ENCODE measurements at regions not wholly inside any gene's neighbourhood (a gene's known extent, or its start where the extent isn't known, plus 50 kb on each side); places are given as distances from the start of the nearest gene placed in this dataset.

- Histone ChIP-seq H4K5ac (ENCODE audit: low read length) (no peak overlapping the region), H3K4me1 (ENCODE audit: control insufficient read depth, low read depth, low read length) (no peaks in the 10 kb centered on the region), H3K23ac (ENCODE audit: low read length) (no peak overlapping the region), H2BK15ac (replicated peaks; ENCODE audit: low read depth) (no peak overlapping the region), H3K18ac (ENCODE audit: low read length) (no peak overlapping the region), H3K27ac (ENCODE audit: low read depth, low read length) (no peak overlapping the region), H3K4me2 (ENCODE audit: low read length) (no peak overlapping the region), H3K36me3 (ENCODE audit: control insufficient read depth, insufficient read depth, low read length) (no peaks in the 10 kb centered on the region), H2BK5ac (ENCODE audit: low read length) (no peak overlapping the region), H3K56ac (ENCODE audit: low read length) (no peak overlapping the region), H3K79me2 (ENCODE audit: control insufficient read depth, insufficient read depth, low read length) (no peaks in the 10 kb centered on the region), H3K79me1 (ENCODE audit: low read length) (no peaks in the 10 kb centered on the region), H2AK5ac (ENCODE audit: low read length) (no peak overlapping the region), H3K27me3 (ENCODE audit: insufficient read depth, low read length, poor library complexity) (no peaks in the 10 kb centered on the region), H4K8ac (ENCODE audit: low read depth, low read length) (no peak overlapping the region), H3K4me3 (ENCODE audit: low read length) (no peak overlapping the region), H3K4ac (ENCODE audit: low read depth, low read length) (no peak overlapping the region), H3K9ac (ENCODE audit: low read length) (no peak overlapping the region), H2BK120ac (ENCODE audit: low read depth, low read length) (no peak overlapping the region)
- DNase-seq, result peak; percentile 29
- WGBS (ENCODE audit: extremely low coverage, insufficient coverage, low lambda C conversion rate), result no CpG with 5 or more reads among the region's 5 CpGs
Observed at GRCh38 chr22:27173530-27173929, 516.1 kb downstream of the MIAT start.

GRCh38 chr22:27175021-27175838 is 517.8 kb downstream of the MIAT start:
- H3K27me3 ChIP-seq (ENCODE audit: insufficient read depth, low read length, poor library complexity), result no peaks in the 10 kb centered on the region

DNA sequence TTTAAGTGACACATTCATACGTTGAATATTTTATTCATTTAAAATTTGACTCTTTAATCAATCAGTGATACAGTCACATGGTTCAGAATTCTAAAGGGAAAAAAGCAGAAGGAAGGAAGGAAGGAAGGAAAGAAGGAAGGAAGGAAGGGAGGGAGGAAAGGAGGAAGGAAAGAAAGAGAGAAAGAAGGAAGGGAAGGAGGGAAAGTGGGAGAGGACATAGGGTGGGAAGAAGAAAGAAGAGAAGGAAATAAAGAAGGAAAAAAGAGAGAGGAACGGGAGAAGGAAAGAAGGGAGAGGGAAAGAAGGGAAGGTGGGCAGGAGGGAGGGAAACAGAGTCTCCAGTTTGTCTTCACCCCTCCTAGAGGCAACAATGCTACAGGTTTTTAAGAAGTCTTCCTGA is 518.6 kb downstream of the MIAT start:
- Histone ChIP-seq H3K79me1 (ENCODE audit: low read length) (no peaks in the 10 kb centered on the region), H2BK15ac (replicated peaks; ENCODE audit: low read depth) (no peak overlapping the region), H3K4ac (ENCODE audit: low read depth, low read length) (no peak overlapping the region), H3K9ac (ENCODE audit: low read length) (no peak overlapping the region), H3K4me2 (ENCODE audit: low read length) (no peak overlapping the region), H3K27me3 (ENCODE audit: insufficient read depth, low read length, poor library complexity) (no peaks in the 10 kb centered on the region), H4K5ac (ENCODE audit: low read length) (no peak overlapping the region), H3K36me3 (ENCODE audit: control insufficient read depth, insufficient read depth, low read length) (no peaks in the 10 kb centered on the region), H2AK5ac (ENCODE audit: low read length) (no peak overlapping the region), H3K4me3 (ENCODE audit: low read length) (no peak overlapping the region), H3K79me2 (ENCODE audit: control insufficient read depth, insufficient read depth, low read length) (no peaks in the 10 kb centered on the region), H2BK120ac (ENCODE audit: low read depth, low read length) (no peak overlapping the region), H3K4me1 (ENCODE audit: control insufficient read depth, low read depth, low read length) (no peaks in the 10 kb centered on the region), H2BK5ac (ENCODE audit: low read length) (no peak overlapping the region), H3K27ac (ENCODE audit: low read depth, low read length) (no peak overlapping the region), H3K56ac (ENCODE audit: low read length) (no peak overlapping the region), H3K18ac (ENCODE audit: low read length) (no peak overlapping the region), H4K8ac (ENCODE audit: low read depth, low read length) (no peak overlapping the region), H3K23ac (ENCODE audit: low read length) (no peak overlapping the region)
- WGBS (ENCODE audit: extremely low coverage, insufficient coverage, low lambda C conversion rate), result 100% methylated on average over 1 of the region's 2 CpGs
- DNase-seq, result no peak

More at GRCh38 chr22:27175021-27175838, 517.8 kb downstream of the MIAT start:
- WGBS (ENCODE audit: extremely low coverage, insufficient coverage, low lambda C conversion rate), result no CpG with 5 or more reads among the region's 17 CpGs
- no peak overlapping the region for H4K5ac ChIP-seq (ENCODE audit: low read length)
- H3K27ac ChIP-seq (ENCODE audit: low read depth, low read length), result no peak overlapping the region
- no peak overlapping the region for H3K56ac ChIP-seq (ENCODE audit: low read length)
- H2BK5ac ChIP-seq (ENCODE audit: low read length), result no peak overlapping the region
- no peak for DNase-seq
- no peaks in the 10 kb centered on the region for H3K4me1 ChIP-seq (ENCODE audit: control insufficient read depth, low read depth, low read length)
- H2AK5ac ChIP-seq (ENCODE audit: low read length), result no peak overlapping the region
- H3K4ac ChIP-seq (ENCODE audit: low read depth, low read length), result no peak overlapping the region
- H3K23ac ChIP-seq (ENCODE audit: low read length), result no peak overlapping the region
- H3K79me2 ChIP-seq (ENCODE audit: control insufficient read depth, insufficient read depth, low read length), result no peaks in the 10 kb centered on the region
- no peak overlapping the region for H3K9ac ChIP-seq (ENCODE audit: low read length)
- H3K18ac ChIP-seq (ENCODE audit: low read length), result no peak overlapping the region
- no peak overlapping the region for H4K8ac ChIP-seq (ENCODE audit: low read depth, low read length)
- H2BK15ac ChIP-seq (replicated peaks; ENCODE audit: low read depth), result no peak overlapping the region
- H3K4me3 ChIP-seq (ENCODE audit: low read length), result no peak overlapping the region
- H3K79me1 ChIP-seq (ENCODE audit: low read length), result no peaks in the 10 kb centered on the region
- H3K36me3 ChIP-seq (ENCODE audit: control insufficient read depth, insufficient read depth, low read length), result no peaks in the 10 kb centered on the region
- H3K4me2 ChIP-seq (ENCODE audit: low read length), result no peak overlapping the region
- H2BK120ac ChIP-seq (ENCODE audit: low read depth, low read length), result no peak overlapping the region

- WGBS (ENCODE audit: extremely low coverage, insufficient coverage, low lambda C conversion rate), result no CpG with 5 or more reads among the region's 3 CpGs
- no peaks in the 10 kb centered on the region for H3K4me1 ChIP-seq (ENCODE audit: control insufficient read depth, low read depth, low read length)
- no peak overlapping the region for H3K4me2 ChIP-seq (ENCODE audit: low read length)
- H3K9ac ChIP-seq (ENCODE audit: low read length), result no peak overlapping the region
- H3K4ac ChIP-seq (ENCODE audit: low read depth, low read length), result no peak overlapping the region
- no peak overlapping the region for H3K27ac ChIP-seq (ENCODE audit: low read depth, low read length)
- no peaks in the 10 kb centered on the region for H3K27me3 ChIP-seq (ENCODE audit: insufficient read depth, low read length, poor library complexity)
- H4K5ac ChIP-seq (ENCODE audit: low read length), result no peak overlapping the region
- no peak overlapping the region for H2BK5ac ChIP-seq (ENCODE audit: low read length)
- H3K23ac ChIP-seq (ENCODE audit: low read length), result no peak overlapping the region
- H3K36me3 ChIP-seq (ENCODE audit: control insufficient read depth, insufficient read depth, low read length), result no peaks in the 10 kb centered on the region
- H3K56ac ChIP-seq (ENCODE audit: low read length), result no peak overlapping the region
- H3K79me2 ChIP-seq (ENCODE audit: control insufficient read depth, insufficient read depth, low read length), result no peaks in the 10 kb centered on the region
- no peak overlapping the region for H3K18ac ChIP-seq (ENCODE audit: low read length)
- no peak overlapping the region for H4K8ac ChIP-seq (ENCODE audit: low read depth, low read length)
- H3K79me1 ChIP-seq (ENCODE audit: low read length), result no peaks in the 10 kb centered on the region
- no peak for DNase-seq
- H2BK15ac ChIP-seq (replicated peaks; ENCODE audit: low read depth), result no peak overlapping the region
- H2BK120ac ChIP-seq (ENCODE audit: low read depth, low read length), result no peak overlapping the region
- no peak overlapping the region for H3K4me3 ChIP-seq (ENCODE audit: low read length)
- H2AK5ac ChIP-seq (ENCODE audit: low read length), result no peak overlapping the region
Observed at GRCh38 chr22:27179161-27179560, 521.8 kb downstream of the MIAT start.

- Histone ChIP-seq H3K27me3 (ENCODE audit: insufficient read depth, low read length, poor library complexity) (no peaks in the 10 kb centered on the region), H3K4me3 (ENCODE audit: low read length) (no peak overlapping the region), H2BK5ac (ENCODE audit: low read length) (no peak overlapping the region), H3K18ac (ENCODE audit: low read length) (no peak overlapping the region), H2BK15ac (replicated peaks; ENCODE audit: low read depth) (no peak overlapping the region), H2BK120ac (ENCODE audit: low read depth, low read length) (no peak overlapping the region), H3K79me2 (ENCODE audit: control insufficient read depth, insufficient read depth, low read length) (no peaks in the 10 kb centered on the region), H3K36me3 (ENCODE audit: control insufficient read depth, insufficient read depth, low read length) (no peaks in the 10 kb centered on the region), H3K4ac (ENCODE audit: low read depth, low read length) (no peak overlapping the region), H3K56ac (ENCODE audit: low read length) (no peak overlapping the region), H3K4me2 (ENCODE audit: low read length) (no peak overlapping the region), H4K8ac (ENCODE audit: low read depth, low read length) (no peak overlapping the region), H3K23ac (ENCODE audit: low read length) (no peak overlapping the region), H3K9ac (ENCODE audit: low read length) (no peak overlapping the region), H3K79me1 (ENCODE audit: low read length) (no peaks in the 10 kb centered on the region), H3K27ac (ENCODE audit: low read depth, low read length) (no peak overlapping the region), H4K5ac (ENCODE audit: low read length) (no peak overlapping the region), H2AK5ac (ENCODE audit: low read length) (no peak overlapping the region), H3K4me1 (ENCODE audit: control insufficient read depth, low read depth, low read length) (no peaks in the 10 kb centered on the region)
- no peak for DNase-seq
- WGBS (ENCODE audit: extremely low coverage, insufficient coverage, low lambda C conversion rate), result no CpG with 5 or more reads among the region's 4 CpGs
Observed at GRCh38 chr22:27181537-27181936, 524.1 kb downstream of the MIAT start.

- no peak overlapping the region for H2BK120ac ChIP-seq (ENCODE audit: low read depth, low read length)
- H3K9ac ChIP-seq (ENCODE audit: low read length), result no peak overlapping the region
- no peak overlapping the region for H3K4me3 ChIP-seq (ENCODE audit: low read length)
- H3K18ac ChIP-seq (ENCODE audit: low read length), result no peak overlapping the region
- H3K27me3 ChIP-seq (ENCODE audit: insufficient read depth, low read length, poor library complexity), result no peaks in the 10 kb centered on the region
- H3K27ac ChIP-seq (ENCODE audit: low read depth, low read length), result no peak overlapping the region
- no peaks in the 10 kb centered on the region for H3K79me2 ChIP-seq (ENCODE audit: control insufficient read depth, insufficient read depth, low read length)
- no peaks in the 10 kb centered on the region for H3K79me1 ChIP-seq (ENCODE audit: low read length)
- H3K4me2 ChIP-seq (ENCODE audit: low read length), result no peak overlapping the region
- no CpG with 5 or more reads among the region's 6 CpGs for WGBS (ENCODE audit: extremely low coverage, insufficient coverage, low lambda C conversion rate)
- no peak overlapping the region for H2BK15ac ChIP-seq (replicated peaks; ENCODE audit: low read depth)
- H3K56ac ChIP-seq (ENCODE audit: low read length), result no peak overlapping the region
- no peaks in the 10 kb centered on the region for H3K4me1 ChIP-seq (ENCODE audit: control insufficient read depth, low read depth, low read length)
- no peak overlapping the region for H2BK5ac ChIP-seq (ENCODE audit: low read length)
- no peak overlapping the region for H4K8ac ChIP-seq (ENCODE audit: low read depth, low read length)
- no peak overlapping the region for H3K4ac ChIP-seq (ENCODE audit: low read depth, low read length)
- H4K5ac ChIP-seq (ENCODE audit: low read length), result no peak overlapping the region
- no peaks in the 10 kb centered on the region for H3K36me3 ChIP-seq (ENCODE audit: control insufficient read depth, insufficient read depth, low read length)
- no peak for DNase-seq
- no peak overlapping the region for H3K23ac ChIP-seq (ENCODE audit: low read length)
- H2AK5ac ChIP-seq (ENCODE audit: low read length), result no peak overlapping the region
Observed at GRCh38 chr22:27183474-27183873, 526.1 kb downstream of the MIAT start.

Data from mesendoderm (in vitro differentiated cells).